Liver (tissue), 8 donors: ENCODE measurements at regions not wholly inside any gene's neighbourhood (a gene's known extent, or its start where the extent isn't known, plus 50 kb on each side); places are given as distances from the start of the nearest gene placed in this dataset.

ENCODE experiments used
- DNase-seq: peaks from one replicate; pipeline ENCODE4 v3.0.0-alpha.2; 2017; ENCODE audit warnings: low spot score
- H3K27ac ChIP-seq, 2 donors: one replicate each; pipeline ENCODE4 v1.7.0; 2013; ENCODE audit warnings: inconsistent platforms in 2 of 2, low read length in 2 of 2, control low read depth in 1 of 2, low read depth in 1 of 2, mild to moderate bottlenecking in 1 of 2
- H3K27me3 ChIP-seq, 4 donors: one replicate each; pipeline versions ENCODE4 v1.6.1 to v1.7.0; 2013; ENCODE audit warnings: low read length in 3 of 4, inconsistent platforms in 1 of 4, mild to moderate bottlenecking in 1 of 4, moderate library complexity in 1 of 4; ENCODE audit not compliant: control insufficient read depth in 4 of 4, insufficient read depth in 4 of 4
- H3K36me3 ChIP-seq, 4 donors: one replicate each; pipeline versions ENCODE4 v1.6.1 to v1.7.0; 2013; ENCODE audit warnings: low read length in 3 of 4, mild to moderate bottlenecking in 3 of 4, low read depth in 1 of 4, moderate library complexity in 1 of 4; ENCODE audit not compliant: control insufficient read depth in 4 of 4, insufficient read depth in 3 of 4
- H3K4me1 ChIP-seq, 4 donors: one replicate each; pipeline versions ENCODE4 v1.6.1 to v1.7.0; 2013; ENCODE audit warnings: low read length in 3 of 4, mild to moderate bottlenecking in 3 of 4, moderate library complexity in 1 of 4; ENCODE audit not compliant: control insufficient read depth in 4 of 4, insufficient read depth in 4 of 4
- H3K4me3 ChIP-seq, 3 donors: one replicate each; pipeline versions ENCODE4 v1.6.1 to v1.7.0; 2013; ENCODE audit warnings: low read length in 3 of 3, control low read depth in 1 of 3, low read depth in 1 of 3, mild to moderate bottlenecking in 1 of 3
- H3K9ac ChIP-seq, 2 donors: one replicate each; pipeline ENCODE4 v1.7.0; 2013; ENCODE audit warnings: low read length in 2 of 2, mild to moderate bottlenecking in 2 of 2, moderate library complexity in 2 of 2, control low read depth in 1 of 2, low read depth in 1 of 2
- H3K9me3 ChIP-seq, 4 donors: one replicate each; pipeline versions ENCODE4 v1.6.1 to v1.7.0; 2013; ENCODE audit warnings: low read length in 3 of 4; ENCODE audit not compliant: control insufficient read depth in 4 of 4
- EGR1 ChIP-seq, 2 donors: IDR thresholded peaks; 2 replicates each; pipeline ENCODE4 v1.6.1; 2016 to 2018; ENCODE audit warnings: antibody characterized with exemption in 2 of 2, low read depth in 2 of 2
- FOXA1 ChIP-seq: IDR thresholded peaks from 2 replicates; pipeline ENCODE4 v1.6.1; 2016; ENCODE audit warnings: antibody characterized with exemption
- FOXA2 ChIP-seq: IDR thresholded peaks from 2 replicates; pipeline ENCODE4 v1.6.1; 2016; ENCODE audit warnings: antibody characterized with exemption
- GABPA ChIP-seq, 2 donors: IDR thresholded peaks in 1 of 2; conservative IDR thresholded peaks in 1 of 2; 2 replicates each; pipeline ENCODE4 v1.6.1; 2016; ENCODE audit warnings: antibody characterized with exemption in 2 of 2, mild to moderate bottlenecking in 1 of 2, moderate library complexity in 1 of 2
- HNF4A ChIP-seq, 2 donors: conservative IDR thresholded peaks; 2 replicates each; pipeline ENCODE4 v1.6.1; 2016; ENCODE audit warnings: antibody characterized with exemption in 2 of 2, mild to moderate bottlenecking in 2 of 2
- HNF4G ChIP-seq: IDR thresholded peaks from 2 replicates; pipeline ENCODE4 v1.6.1; 2016; ENCODE audit warnings: antibody characterized with exemption
- JUND ChIP-seq, 2 donors: IDR thresholded peaks; 2 replicates each; pipeline ENCODE4 v1.6.1; 2016; ENCODE audit warnings: antibody characterized with exemption in 2 of 2
- NR2F2 ChIP-seq: IDR thresholded peaks from 2 replicates; pipeline ENCODE4 v1.6.1; 2016; ENCODE audit warnings: antibody characterized with exemption
- RAD21 ChIP-seq, 2 donors: IDR thresholded peaks; 2 replicates each; pipeline ENCODE4 v1.6.1; 2016; ENCODE audit warnings: antibody characterized with exemption in 2 of 2, mild to moderate bottlenecking in 2 of 2
- RXRA ChIP-seq, 2 donors: IDR thresholded peaks; 2 replicates each; pipeline ENCODE4 v1.6.1; 2017 to 2018; ENCODE audit warnings: antibody characterized with exemption in 2 of 2, mild to moderate bottlenecking in 1 of 2
- SP1 ChIP-seq: IDR thresholded peaks from 2 replicates; pipeline ENCODE4 v1.6.1; 2018; ENCODE audit warnings: antibody characterized with exemption, mild to moderate bottlenecking
- TAF1 ChIP-seq: conservative IDR thresholded peaks from 2 replicates; pipeline ENCODE4 v1.6.1; 2016; ENCODE audit warnings: antibody characterized with exemption, mild to moderate bottlenecking
- YY1 ChIP-seq: IDR thresholded peaks from 2 replicates; pipeline ENCODE4 v1.6.1; 2016; ENCODE audit warnings: antibody characterized with exemption, mild to moderate bottlenecking
- WGBS: extraction: QIAGEN DNeasy Blood & Tissue Kit; methylation state at CpG from one replicate; pipeline ENCODE4 v1.1.7; 2013; 5-methylcytosine and 5-hydroxymethylcytosine counted together
- TF ChIP-seq, protein P1 (sequence below): IDR thresholded peaks from 2 replicates; pipeline ENCODE4 v1.6.1; 2016; ENCODE audit warnings: antibody characterized with exemption
- TF ChIP-seq, protein P2 (sequence below): IDR thresholded peaks from 2 replicates; pipeline ENCODE4 v1.6.1; 2016; ENCODE audit warnings: antibody characterized with exemption
- TF ChIP-seq, protein P3 (sequence below): IDR thresholded peaks from 2 replicates; pipeline ENCODE4 v1.6.1; 2016; ENCODE audit warnings: antibody characterized with exemption, mild to moderate bottlenecking
- TF ChIP-seq, protein P4 (sequence below): IDR thresholded peaks from 2 replicates; pipeline ENCODE4 v1.6.1; 2016; ENCODE audit warnings: antibody characterized with exemption
- TF ChIP-seq, protein P5 (sequence below): fragments of 150-350 bp; IDR thresholded peaks from 2 replicates; pipeline ENCODE4 v1.5.1; 2017; ENCODE audit warnings: improper control_type of control experiment, low read depth, low read length; ENCODE audit not compliant: missing input control
- donor health status: healthy.
- donor health status: healthy.
- donor health status: healthy.
- donor health status: healthy.
- donor health status: healthy.

DNA sequence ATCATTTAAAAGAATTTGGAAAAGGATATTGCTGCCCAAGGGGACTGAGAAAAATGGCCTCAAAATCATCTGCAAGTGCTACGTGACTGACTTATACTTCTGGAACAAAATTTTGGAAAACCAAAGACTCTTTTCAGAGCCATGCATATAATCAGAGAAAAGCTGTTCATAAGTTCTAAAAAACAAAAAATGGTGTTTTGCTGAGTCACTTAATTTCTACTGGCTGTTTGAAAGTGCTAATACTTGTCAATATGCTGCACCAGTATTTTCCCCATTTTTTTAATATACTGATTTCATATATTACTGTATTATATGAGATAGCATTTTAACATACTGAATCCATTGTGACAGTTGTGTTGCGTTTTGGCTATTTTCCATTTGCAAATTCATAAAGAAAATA, 61.5 kb upstream of the ZMAT1 start:
- Histone ChIP-seq H3K27me3 (no peaks in the 10 kb centered on the region), H3K27ac (no peak overlapping the region), H3K4me1 (no peaks in the 10 kb centered on the region), H3K9me3 (no peaks in the 10 kb centered on the region), H3K36me3 (no peaks in the 10 kb centered on the region), H3K9ac (no peak overlapping the region), H3K4me3 (no peak overlapping the region)
- no peak for DNase-seq
- 86% methylated on average over 2 of the region's 2 CpGs for WGBS
- TF ChIP-seq, protein P1, sequence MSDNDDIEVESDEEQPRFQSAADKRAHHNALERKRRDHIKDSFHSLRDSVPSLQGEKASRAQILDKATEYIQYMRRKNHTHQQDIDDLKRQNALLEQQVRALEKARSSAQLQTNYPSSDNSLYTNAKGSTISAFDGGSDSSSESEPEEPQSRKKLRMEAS, result no peak
- TF ChIP-seq RXRA (IDR thresholded peaks at IDR 0.05) (no peak), NR2F2 (no peak), HNF4A (conservative IDR thresholded peaks at IDR 0.05) (no peak), JUND (IDR thresholded peaks at IDR 0.05) (no peak), RAD21 (IDR thresholded peaks at IDR 0.05) (no peak), YY1 (no peak), FOXA1 (no peak), HNF4G (no peak), TAF1 (no peak), EGR1 (IDR thresholded peaks at IDR 0.05; ENCODE audit: low read depth in 2 of 2) (no peak), FOXA2 (no peak), SP1 (no peak)
- TF ChIP-seq, protein P2, sequence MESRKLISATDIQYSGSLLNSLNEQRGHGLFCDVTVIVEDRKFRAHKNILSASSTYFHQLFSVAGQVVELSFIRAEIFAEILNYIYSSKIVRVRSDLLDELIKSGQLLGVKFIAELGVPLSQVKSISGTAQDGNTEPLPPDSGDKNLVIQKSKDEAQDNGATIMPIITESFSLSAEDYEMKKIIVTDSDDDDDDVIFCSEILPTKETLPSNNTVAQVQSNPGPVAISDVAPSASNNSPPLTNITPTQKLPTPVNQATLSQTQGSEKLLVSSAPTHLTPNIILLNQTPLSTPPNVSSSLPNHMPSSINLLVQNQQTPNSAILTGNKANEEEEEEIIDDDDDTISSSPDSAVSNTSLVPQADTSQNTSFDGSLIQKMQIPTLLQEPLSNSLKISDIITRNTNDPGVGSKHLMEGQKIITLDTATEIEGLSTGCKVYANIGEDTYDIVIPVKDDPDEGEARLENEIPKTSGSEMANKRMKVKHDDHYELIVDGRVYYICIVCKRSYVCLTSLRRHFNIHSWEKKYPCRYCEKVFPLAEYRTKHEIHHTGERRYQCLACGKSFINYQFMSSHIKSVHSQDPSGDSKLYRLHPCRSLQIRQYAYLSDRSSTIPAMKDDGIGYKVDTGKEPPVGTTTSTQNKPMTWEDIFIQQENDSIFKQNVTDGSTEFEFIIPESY, result no peak
- TF ChIP-seq, protein P3, sequence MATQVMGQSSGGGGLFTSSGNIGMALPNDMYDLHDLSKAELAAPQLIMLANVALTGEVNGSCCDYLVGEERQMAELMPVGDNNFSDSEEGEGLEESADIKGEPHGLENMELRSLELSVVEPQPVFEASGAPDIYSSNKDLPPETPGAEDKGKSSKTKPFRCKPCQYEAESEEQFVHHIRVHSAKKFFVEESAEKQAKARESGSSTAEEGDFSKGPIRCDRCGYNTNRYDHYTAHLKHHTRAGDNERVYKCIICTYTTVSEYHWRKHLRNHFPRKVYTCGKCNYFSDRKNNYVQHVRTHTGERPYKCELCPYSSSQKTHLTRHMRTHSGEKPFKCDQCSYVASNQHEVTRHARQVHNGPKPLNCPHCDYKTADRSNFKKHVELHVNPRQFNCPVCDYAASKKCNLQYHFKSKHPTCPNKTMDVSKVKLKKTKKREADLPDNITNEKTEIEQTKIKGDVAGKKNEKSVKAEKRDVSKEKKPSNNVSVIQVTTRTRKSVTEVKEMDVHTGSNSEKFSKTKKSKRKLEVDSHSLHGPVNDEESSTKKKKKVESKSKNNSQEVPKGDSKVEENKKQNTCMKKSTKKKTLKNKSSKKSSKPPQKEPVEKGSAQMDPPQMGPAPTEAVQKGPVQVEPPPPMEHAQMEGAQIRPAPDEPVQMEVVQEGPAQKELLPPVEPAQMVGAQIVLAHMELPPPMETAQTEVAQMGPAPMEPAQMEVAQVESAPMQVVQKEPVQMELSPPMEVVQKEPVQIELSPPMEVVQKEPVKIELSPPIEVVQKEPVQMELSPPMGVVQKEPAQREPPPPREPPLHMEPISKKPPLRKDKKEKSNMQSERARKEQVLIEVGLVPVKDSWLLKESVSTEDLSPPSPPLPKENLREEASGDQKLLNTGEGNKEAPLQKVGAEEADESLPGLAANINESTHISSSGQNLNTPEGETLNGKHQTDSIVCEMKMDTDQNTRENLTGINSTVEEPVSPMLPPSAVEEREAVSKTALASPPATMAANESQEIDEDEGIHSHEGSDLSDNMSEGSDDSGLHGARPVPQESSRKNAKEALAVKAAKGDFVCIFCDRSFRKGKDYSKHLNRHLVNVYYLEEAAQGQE, result no peak
- TF ChIP-seq, protein P4, sequence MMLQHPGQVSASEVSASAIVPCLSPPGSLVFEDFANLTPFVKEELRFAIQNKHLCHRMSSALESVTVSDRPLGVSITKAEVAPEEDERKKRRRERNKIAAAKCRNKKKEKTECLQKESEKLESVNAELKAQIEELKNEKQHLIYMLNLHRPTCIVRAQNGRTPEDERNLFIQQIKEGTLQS, result no peak
- TF ChIP-seq, protein P5, sequence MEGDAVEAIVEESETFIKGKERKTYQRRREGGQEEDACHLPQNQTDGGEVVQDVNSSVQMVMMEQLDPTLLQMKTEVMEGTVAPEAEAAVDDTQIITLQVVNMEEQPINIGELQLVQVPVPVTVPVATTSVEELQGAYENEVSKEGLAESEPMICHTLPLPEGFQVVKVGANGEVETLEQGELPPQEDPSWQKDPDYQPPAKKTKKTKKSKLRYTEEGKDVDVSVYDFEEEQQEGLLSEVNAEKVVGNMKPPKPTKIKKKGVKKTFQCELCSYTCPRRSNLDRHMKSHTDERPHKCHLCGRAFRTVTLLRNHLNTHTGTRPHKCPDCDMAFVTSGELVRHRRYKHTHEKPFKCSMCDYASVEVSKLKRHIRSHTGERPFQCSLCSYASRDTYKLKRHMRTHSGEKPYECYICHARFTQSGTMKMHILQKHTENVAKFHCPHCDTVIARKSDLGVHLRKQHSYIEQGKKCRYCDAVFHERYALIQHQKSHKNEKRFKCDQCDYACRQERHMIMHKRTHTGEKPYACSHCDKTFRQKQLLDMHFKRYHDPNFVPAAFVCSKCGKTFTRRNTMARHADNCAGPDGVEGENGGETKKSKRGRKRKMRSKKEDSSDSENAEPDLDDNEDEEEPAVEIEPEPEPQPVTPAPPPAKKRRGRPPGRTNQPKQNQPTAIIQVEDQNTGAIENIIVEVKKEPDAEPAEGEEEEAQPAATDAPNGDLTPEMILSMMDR, result no peak

DNA sequence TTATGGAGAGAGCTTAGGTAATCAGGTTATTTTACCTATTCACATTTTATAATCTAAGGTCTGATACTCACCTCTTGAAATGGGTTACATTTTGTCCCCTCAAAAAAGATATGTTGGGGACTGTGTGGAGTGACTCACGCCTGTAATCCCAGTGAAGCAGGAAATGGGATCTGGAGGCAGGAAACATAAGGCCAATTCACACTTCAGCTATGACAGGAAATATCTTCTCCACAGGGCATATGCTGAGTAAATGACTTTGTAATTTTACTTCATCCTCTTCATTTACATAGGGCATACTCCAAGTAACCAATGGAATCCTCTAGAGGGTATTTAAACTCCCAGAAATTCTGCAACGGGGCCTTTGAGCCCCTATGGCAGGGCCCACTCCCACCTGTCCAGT, 54.8 kb upstream of the ZMAT1 start:
- 46% methylated on average over 2 of the region's 2 CpGs for WGBS
- no peak for DNase-seq
- Histone ChIP-seq H3K4me3 (no peak overlapping the region), H3K4me1 (no peaks in the 10 kb centered on the region), H3K36me3 (no peaks in the 10 kb centered on the region), H3K27ac (no peak overlapping the region), H3K9me3 (no peaks in the 10 kb centered on the region), H3K27me3 (no peaks in the 10 kb centered on the region), H3K9ac (no peak overlapping the region)
- TF ChIP-seq GABPA (IDR thresholded peaks at IDR 0.05 in 1 of 2, conservative IDR thresholded peaks at IDR 0.05 in 1 of 2), result no peak
- TF ChIP-seq HNF4G, result no peak
- no peak for TF ChIP-seq SP1
- TF ChIP-seq JUND (IDR thresholded peaks at IDR 0.05), result no peak
- no peak for TF ChIP-seq YY1
- no peak for TF ChIP-seq NR2F2
- TF ChIP-seq HNF4A (conservative IDR thresholded peaks at IDR 0.05), result no peak
- TF ChIP-seq, protein P5, result no peak
- TF ChIP-seq FOXA2, result no peak
- TF ChIP-seq FOXA1, result no peak
- TF ChIP-seq, protein P4, result no peak
